GM18511 (cell line): ENCODE measurements at regions not wholly inside any gene's neighbourhood (a gene's known extent, or its start where the extent isn't known, plus 50 kb on each side); places are given as distances from the start of the nearest gene placed in this dataset.

Experiments
- ATAC-seq: cut with Tn5 transposase; IDR thresholded peaks from one replicate; pipeline ENCODE4 v1.9.1; 2021; ENCODE audit warnings: mild to moderate bottlenecking, moderate library complexity; ENCODE audit not compliant: unreplicated experiment

- ATAC-seq, result no peak
Measured at GRCh38 chr2:234286956-234287355, 209.9 kb downstream of the ARL4C start.

GRCh38 chr2:234286118-234286598 lies 210.7 kb downstream of the ARL4C start:
- ATAC-seq, result no peak

- ATAC-seq, result no peak
Measured at GRCh38 chr2:234285541-234285940, 211.3 kb downstream of the ARL4C start.

- no peak for ATAC-seq
Measured at GRCh38 chr2:234279637-234280036, 217.2 kb downstream of the ARL4C start.

- no peak for ATAC-seq
Measured at GRCh38 chr2:234278556-234279255, 218.2 kb downstream of the ARL4C start.

- ATAC-seq, result no peak
Measured at GRCh38 chr2:234275515-234275914, 221.4 kb downstream of the ARL4C start.

GRCh38 chr2:234273887-234274584 lies 222.8 kb downstream of the ARL4C start:
- no peak for ATAC-seq

GRCh38 chr2:234272069-234272850 lies 221.8 kb downstream of the SPP2 start:
- no peak for ATAC-seq

GRCh38 chr2:234271338-234271737 lies 220.8 kb downstream of the SPP2 start:
- no peak for ATAC-seq

- ATAC-seq, result no peak
Measured at GRCh38 chr2:234269769-234270204, 219.3 kb downstream of the SPP2 start.

- ATAC-seq, result no peak
Measured at GRCh38 chr2:234267534-234267933, 217.0 kb downstream of the SPP2 start.

- no peak for ATAC-seq
Measured at GRCh38 chr2:234266952-234267351, 216.4 kb downstream of the SPP2 start.

GRCh38 chr2:234265206-234265605 lies 214.7 kb downstream of the SPP2 start:
- ATAC-seq, result no peak

- ATAC-seq, result no peak
Measured at GRCh38 chr2:234261736-234262135, 211.2 kb downstream of the SPP2 start.

- ATAC-seq, result no peak
Measured at GRCh38 chr2:234259440-234259839, 208.9 kb downstream of the SPP2 start.

GRCh38 chr2:234258562-234259141 lies 208.2 kb downstream of the SPP2 start:
- ATAC-seq, result no peak

GRCh38 chr2:234257859-234258561 lies 207.5 kb downstream of the SPP2 start:
- no peak for ATAC-seq

- ATAC-seq, result no peak
Measured at GRCh38 chr2:234256516-234256915, 206.0 kb downstream of the SPP2 start.

- ATAC-seq, result no peak
Measured at GRCh38 chr2:234254783-234255521, 204.4 kb downstream of the SPP2 start.

- no peak for ATAC-seq
Measured at GRCh38 chr2:234252772-234253171, 202.3 kb downstream of the SPP2 start.
